Stomach (tissue), 8 donors: ENCODE measurements at regions not wholly inside any gene's neighbourhood (a gene's known extent, or its start where the extent isn't known, plus 50 kb on each side); places are given as distances from the start of the nearest gene placed in this dataset.

ENCODE experiments used
- DNase-seq, 2 donors: peaks; one replicate each; pipeline versions ENCODE4 v3.0.0 to v3.0.0-alpha.2; 2013 to 2019
- H3K27ac ChIP-seq, 5 donors: fragments of 200-600 bp in 4 of 5; sonication (generic) in 4 of 5; one replicate each; pipeline ENCODE4 v1.5.1; 2013 to 2019; ENCODE audit warnings: mild to moderate bottlenecking in 1 of 5, moderate library complexity in 1 of 5
- H3K27me3 ChIP-seq, 3 donors: fragments of 200-600 bp; sonication (generic); one replicate each; pipeline ENCODE4 v1.5.1; 2017 to 2019; ENCODE audit warnings: mixed run types in 1 of 3
- H3K36me3 ChIP-seq, 4 donors: fragments of 200-600 bp; sonication (generic); 1 replicate in 3 of 4; 2 replicates in 1 of 4; pipeline ENCODE4 v1.5.1; 2016 to 2019
- H3K4me1 ChIP-seq, 4 donors: fragments of 200-600 bp; sonication (generic); one replicate each; pipeline ENCODE4 v1.5.1; 2016 to 2019
- H3K4me3 ChIP-seq, 4 donors: fragments of 200-600 bp; sonication (generic) in 3 of 4; one replicate each; pipeline ENCODE4 v1.5.1; 2016 to 2019; ENCODE audit warnings: mild to moderate bottlenecking in 1 of 4
- H3K9me3 ChIP-seq, 4 donors: fragments of 200-600 bp; sonication (generic); one replicate each; pipeline ENCODE4 v1.5.1; 2016 to 2019
- CTCF ChIP-seq, 7 experiments: fragments of 450-650 bp in 4 of 7; fragments of 200-600 bp in 3 of 7; sonication (generic) in 3 of 7; IDR thresholded peaks; one replicate each; pipeline ENCODE4 v1.5.1; 2016 to 2019; ENCODE audit warnings: antibody characterized with exemption in 7 of 7, control low read depth in 2 of 7, mild to moderate bottlenecking in 1 of 7
- EP300 ChIP-seq: sonication (generic); formaldehyde crosslinking; IDR thresholded peaks from one replicate; pipeline ENCODE4 v1.6.1; 2017; ENCODE audit warnings: antibody characterized with exemption
- POLR2A ChIP-seq, 4 donors: fragments of 450-650 bp; IDR thresholded peaks; one replicate each; pipeline ENCODE4 v1.6.1; 2016; ENCODE audit warnings: antibody characterized with exemption in 4 of 4, control low read depth in 2 of 4, mild to moderate bottlenecking in 1 of 4, moderate library complexity in 1 of 4
- POLR2AphosphoS5 ChIP-seq, 3 donors: sonication (generic); formaldehyde crosslinking; IDR thresholded peaks; one replicate each; pipeline ENCODE4 v1.6.1; 2016; ENCODE audit warnings: antibody characterized with exemption in 3 of 3
- WGBS, 5 donors: extraction: QIAGEN DNeasy Blood & Tissue Kit in 3 of 5; methylation state at CpG; one replicate each; pipeline versions ENCODE4 v1.1.5 to v1.1.7; 2013 to 2018; 5-methylcytosine and 5-hydroxymethylcytosine counted together
- intact Hi-C: fragments of 100-400 bp; cut with DNase I; formaldehyde crosslinking; loops from one replicate; pipeline ENCODE4 v1.15.1; 2023; ENCODE audit warnings: low total_unique reads
- donor health status: healthy with polysubstance abuse.
- donor health status: Bipolar disorder and iron deficiency.
- donor health status: healthy.

GRCh38 chr1:116825720-116826438 is 71.6 kb downstream of the CD2 start:
- Histone ChIP-seq H3K36me3 (no peaks in the 10 kb centered on the region), H3K27ac (no peak overlapping the region), H3K9me3 (no peaks in the 10 kb centered on the region), H3K27me3 (no peaks in the 10 kb centered on the region), H3K4me3 (no peak overlapping the region), H3K4me1 (no peaks in the 10 kb centered on the region)
- intact Hi-C loops: no loop called here
- peak in 1 of 2 donors; percentile 51 for DNase-seq
- TF ChIP-seq EP300 (no peak), CTCF (IDR thresholded peaks at IDR 0.05) (no peak), POLR2A (IDR thresholded peaks at IDR 0.05) (no peak), POLR2AphosphoS5 (IDR thresholded peaks at IDR 0.05) (no peak)
- WGBS, 5 donors: 79 to 87% (median 82%) methylated on average over 10 of the region's 10 CpGs

- intact Hi-C loops: no loop called here
- WGBS, 5 donors: 54 to 68% (median 59%) methylated on average over 9 of the region's 9 CpGs
- no peaks in the 10 kb centered on the region for H3K9me3 ChIP-seq
- no peak overlapping the region for H3K4me3 ChIP-seq
- H3K27ac ChIP-seq: no peak overlapping the region
- peak in 1 of 2 donors; percentile 28 for DNase-seq
- TF ChIP-seq POLR2AphosphoS5 (IDR thresholded peaks at IDR 0.05) (no peak), EP300 (no peak), POLR2A (IDR thresholded peaks at IDR 0.05) (no peak), CTCF (IDR thresholded peaks at IDR 0.05) (no peak)
- H3K4me1 ChIP-seq: no peaks in the 10 kb centered on the region
- H3K27me3 ChIP-seq: no peaks in the 10 kb centered on the region
- H3K36me3 ChIP-seq: no peaks in the 10 kb centered on the region
Observed at GRCh38 chr1:116826818-116827606, 72.8 kb downstream of the CD2 start.

DNA sequence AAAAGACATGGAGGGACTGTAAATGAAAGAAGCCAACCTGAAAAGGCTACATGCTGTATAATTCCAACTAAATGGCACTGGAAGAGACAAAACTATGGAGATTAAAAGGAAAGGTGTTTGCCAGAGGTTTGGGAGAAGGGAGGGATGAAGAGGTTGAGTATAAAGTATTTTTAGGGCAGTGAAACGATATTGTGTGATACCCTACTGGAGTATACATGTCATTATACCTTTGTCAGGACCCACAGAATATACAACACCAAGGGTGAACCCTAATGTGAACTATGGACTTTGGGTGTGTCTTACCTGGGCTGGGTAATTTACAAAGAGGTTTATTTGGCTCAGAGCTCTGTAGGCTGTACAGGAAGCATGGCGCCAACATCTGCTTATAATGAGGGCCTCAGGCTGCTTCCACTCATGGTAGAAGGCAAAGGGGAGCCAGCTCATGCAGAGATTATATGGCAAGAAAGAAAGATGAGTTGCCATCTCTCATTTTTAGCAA is 73.4 kb downstream of the CD2 start:
- intact Hi-C loops: no loop called here
- Histone ChIP-seq H3K4me1 (peaks cover 0 to 6% (median 0%) of the 10 kb centered on the region in 4 donors), H3K4me3 (no peak overlapping the region), H3K27me3 (no peaks in the 10 kb centered on the region), H3K9me3 (no peaks in the 10 kb centered on the region), H3K36me3 (no peaks in the 10 kb centered on the region), H3K27ac (no peak overlapping the region)
- TF ChIP-seq EP300: no peak
- TF ChIP-seq POLR2A (IDR thresholded peaks at IDR 0.05): no peak
- TF ChIP-seq POLR2AphosphoS5 (IDR thresholded peaks at IDR 0.05): no peak
- no peak for TF ChIP-seq CTCF (IDR thresholded peaks at IDR 0.05)
- DNase-seq: no peak
- 82 to 100% (median 91%) methylated on average over 2 of the region's 2 CpGs for WGBS, 5 donors

DNA sequence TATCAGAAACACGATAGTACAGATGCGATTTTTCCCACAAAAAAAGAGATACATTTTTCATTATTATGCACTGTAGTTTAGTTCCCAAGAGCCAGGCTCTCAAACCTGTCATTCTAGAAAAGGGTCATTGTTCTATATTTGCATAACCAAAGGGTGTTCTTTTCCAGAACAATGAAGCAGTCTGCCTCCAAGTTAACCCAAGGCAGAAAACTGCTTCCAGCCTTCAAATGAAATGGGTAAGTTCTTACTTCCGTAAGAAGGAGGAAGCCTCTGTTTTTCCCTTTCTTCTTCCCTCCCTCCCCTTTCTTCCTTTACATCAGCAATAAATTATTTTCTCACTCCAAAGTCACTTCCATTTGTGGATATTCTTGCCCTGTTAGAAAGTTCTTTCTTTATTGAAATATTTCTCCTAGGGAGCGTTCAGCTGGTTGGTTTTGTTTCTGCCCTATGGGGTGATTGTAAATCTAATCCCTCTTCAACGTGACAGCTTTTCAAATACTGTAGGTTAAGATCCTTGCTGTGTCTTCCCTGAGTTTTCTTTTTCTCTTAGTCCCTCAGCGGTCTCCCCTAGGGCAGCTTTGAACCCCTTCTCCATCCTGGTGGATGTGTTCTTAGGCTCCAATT is 77.3 kb upstream of the PTGFRN start:
- peaks cover 0 to 6% (median 0%) of the 10 kb centered on the region in 4 donors for H3K9me3 ChIP-seq
- no peaks in the 10 kb centered on the region for H3K27me3 ChIP-seq
- no peaks in the 10 kb centered on the region for H3K36me3 ChIP-seq
- no peak overlapping the region for H3K4me3 ChIP-seq
- H3K27ac ChIP-seq: peak overlapping the region; percentile 35 to 65 (median 48)
- intact Hi-C loops: no loop called here
- WGBS, 5 donors: 34 to 58% (median 39%) methylated on average over 6 of the region's 6 CpGs
- DNase-seq: no peak
- TF ChIP-seq CTCF (IDR thresholded peaks at IDR 0.05) (no peak), POLR2AphosphoS5 (IDR thresholded peaks at IDR 0.05) (no peak), POLR2A (IDR thresholded peaks at IDR 0.05) (no peak), EP300 (no peak)
- H3K4me1 ChIP-seq: peaks cover 0 to 18% (median 4%) of the 10 kb centered on the region in 4 donors
